ENCODE measurements at regions not wholly inside any gene's neighbourhood (a gene's known extent, or its start where the extent isn't known, plus 50 kb on each side); places are given as distances from the start of the nearest gene placed in this dataset.

DNA sequence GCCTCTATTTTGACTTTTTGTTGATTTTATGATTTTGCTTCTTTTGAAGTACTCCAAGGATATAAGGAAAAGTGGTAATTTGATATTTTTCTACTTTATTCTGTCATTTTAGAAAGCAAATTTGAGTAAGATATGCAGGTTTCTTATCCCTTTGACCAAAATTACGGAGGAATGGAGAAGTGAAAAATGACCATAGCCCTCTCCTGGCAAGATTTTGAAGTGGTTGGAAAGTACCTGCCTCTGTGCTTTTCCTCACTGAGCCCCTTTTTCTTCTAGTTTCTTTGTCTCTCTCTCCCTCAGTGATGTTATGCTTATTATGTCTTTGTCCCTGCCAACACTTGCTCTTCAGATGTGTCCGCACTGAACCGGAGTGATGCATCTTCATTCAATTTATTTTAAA is 898.1 kb downstream of the EPHA4 start (continued):
- no peak for TF ChIP-seq PRDM15 (CRISPR knock-in tag; IDR thresholded peaks at IDR 0.05)
- TF ChIP-seq NFYB (CRISPR knock-in tag; conservative IDR thresholded peaks at IDR 0.05; ENCODE audit: low read depth), result no peak
- TF ChIP-seq ZNF232 (CRISPR knock-in tag; IDR thresholded peaks at IDR 0.05), result no peak

GRCh38 chr2:220676695-220677094 is 895.4 kb downstream of the EPHA4 start:
- TF ChIP-seq ZNF317 (CRISPR knock-in tag; IDR thresholded peaks at IDR 0.05; ENCODE audit: borderline replicate concordance, low read depth) (no peak), ESRRA (CRISPR knock-in tag; IDR thresholded peaks at IDR 0.05; ENCODE audit: borderline replicate concordance) (no peak), FOXK1 (CRISPR knock-in tag; IDR thresholded peaks at IDR 0.05) (no peak), PRRX2 (CRISPR knock-in tag; IDR thresholded peaks at IDR 0.05) (no peak), NR3C1 (CRISPR knock-in tag; conservative IDR thresholded peaks at IDR 0.05; ENCODE audit: low read depth) (no peak), ZBTB21 (CRISPR knock-in tag; IDR thresholded peaks at IDR 0.05; ENCODE audit: borderline replicate concordance) (no peak), ZNF396 (CRISPR knock-in tag; IDR thresholded peaks at IDR 0.05; ENCODE audit: borderline replicate concordance) (no peak), E2F1 (CRISPR knock-in tag; IDR thresholded peaks at IDR 0.05) (no peak), ZNF512 (CRISPR knock-in tag; IDR thresholded peaks at IDR 0.05; ENCODE audit: borderline replicate concordance) (no peak)
- ChIA-PET CTCF (no interaction called here), POLR2A (no interaction called here)
- Mint-ChIP-seq H3K4me3 (no peak overlapping the region), H3K27ac (no peak overlapping the region), H3K36me3 (no peaks in the 10 kb centered on the region), H3K9me3 (no peaks in the 10 kb centered on the region), H3K4me1 (no peaks in the 10 kb centered on the region), H3K27me3 (ENCODE audit: low read depth) (peaks cover 5% of the 10 kb centered on the region; the same call in 1 of the 2 replicates)
- no peak for DNase-seq (ENCODE audit: low spot score)
- no peak for ATAC-seq

GRCh38 chr2:220678943-220679342 is 893.2 kb downstream of the EPHA4 start:
- H3K4me3 Mint-ChIP-seq, result no peak overlapping the region
- H3K36me3 Mint-ChIP-seq, result no peaks in the 10 kb centered on the region
- TF ChIP-seq, protein P1, sequence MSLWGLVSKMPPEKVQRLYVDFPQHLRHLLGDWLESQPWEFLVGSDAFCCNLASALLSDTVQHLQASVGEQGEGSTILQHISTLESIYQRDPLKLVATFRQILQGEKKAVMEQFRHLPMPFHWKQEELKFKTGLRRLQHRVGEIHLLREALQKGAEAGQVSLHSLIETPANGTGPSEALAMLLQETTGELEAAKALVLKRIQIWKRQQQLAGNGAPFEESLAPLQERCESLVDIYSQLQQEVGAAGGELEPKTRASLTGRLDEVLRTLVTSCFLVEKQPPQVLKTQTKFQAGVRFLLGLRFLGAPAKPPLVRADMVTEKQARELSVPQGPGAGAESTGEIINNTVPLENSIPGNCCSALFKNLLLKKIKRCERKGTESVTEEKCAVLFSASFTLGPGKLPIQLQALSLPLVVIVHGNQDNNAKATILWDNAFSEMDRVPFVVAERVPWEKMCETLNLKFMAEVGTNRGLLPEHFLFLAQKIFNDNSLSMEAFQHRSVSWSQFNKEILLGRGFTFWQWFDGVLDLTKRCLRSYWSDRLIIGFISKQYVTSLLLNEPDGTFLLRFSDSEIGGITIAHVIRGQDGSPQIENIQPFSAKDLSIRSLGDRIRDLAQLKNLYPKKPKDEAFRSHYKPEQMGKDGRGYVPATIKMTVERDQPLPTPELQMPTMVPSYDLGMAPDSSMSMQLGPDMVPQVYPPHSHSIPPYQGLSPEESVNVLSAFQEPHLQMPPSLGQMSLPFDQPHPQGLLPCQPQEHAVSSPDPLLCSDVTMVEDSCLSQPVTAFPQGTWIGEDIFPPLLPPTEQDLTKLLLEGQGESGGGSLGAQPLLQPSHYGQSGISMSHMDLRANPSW (CRISPR knock-in tag; conservative IDR thresholded peaks at IDR 0.05; ENCODE audit: low read depth), result no peak
- ATAC-seq (no peak), DNase-seq (ENCODE audit: low spot score) (no peak)
- CTCF ChIA-PET, result no interaction called here
- H3K27ac Mint-ChIP-seq, result no peak overlapping the region
- H3K9me3 Mint-ChIP-seq, result no peaks in the 10 kb centered on the region
- POLR2A ChIA-PET, result no interaction called here
- no peaks in the 10 kb centered on the region for H3K27me3 Mint-ChIP-seq (ENCODE audit: low read depth)
- no peaks in the 10 kb centered on the region for H3K4me1 Mint-ChIP-seq

All from WTC11 (cell line).